ENCODE measurements at regions not wholly inside any gene's neighbourhood (a gene's known extent, or its start where the extent isn't known, plus 50 kb on each side); places are given as distances from the start of the nearest gene placed in this dataset.

- TF ChIP-seq CTCF (conservative IDR thresholded peaks at IDR 0.05; ENCODE audit: low read depth, low read length) = no peak
- no peak for TF ChIP-seq POLR2A (IDR thresholded peaks at IDR 0.05; ENCODE audit: low read depth, low read length)
- no peak for TF ChIP-seq MAZ (IDR thresholded peaks at IDR 0.05; ENCODE audit: borderline replicate concordance, low read depth, low read length)
- no peak for TF ChIP-seq RAD21 (IDR thresholded peaks at IDR 0.05; ENCODE audit: low read length)
- no peak for TF ChIP-seq NFE2L2 (IDR thresholded peaks at IDR 0.05; ENCODE audit: low read depth, low read length)
- TF ChIP-seq MAFK (IDR thresholded peaks at IDR 0.05; ENCODE audit: low read depth, low read length) = no peak
- no peak for TF ChIP-seq CEBPB (IDR thresholded peaks at IDR 0.05; ENCODE audit: low read depth, low read length)
- no peak for TF ChIP-seq FOS (IDR thresholded peaks at IDR 0.05; ENCODE audit: low read depth, low read length)
- TF ChIP-seq MXI1 (IDR thresholded peaks at IDR 0.05; ENCODE audit: borderline replicate concordance, low read depth, low read length) = no peak
- no peak for TF ChIP-seq USF2 (IDR thresholded peaks at IDR 0.05; ENCODE audit: low read depth, low read length)
- no peak for TF ChIP-seq CHD1 (IDR thresholded peaks at IDR 0.05; ENCODE audit: low read depth, low read length)
- no peak for TF ChIP-seq BHLHE40 (IDR thresholded peaks at IDR 0.05; ENCODE audit: low read depth, low read length)
- TF ChIP-seq RFX5 (IDR thresholded peaks at IDR 0.05; ENCODE audit: low read depth, low read length) = no peak
- no peak for TF ChIP-seq SMC3 (IDR thresholded peaks at IDR 0.05; ENCODE audit: low read depth, low read length)
These were observed 447.3 kb downstream of the HDGFL1 start for GRCh38 chr6:23016696-23017095.
